ENCODE measurements at regions not wholly inside any gene's neighbourhood (a gene's known extent, or its start where the extent isn't known, plus 50 kb on each side); places are given as distances from the start of the nearest gene placed in this dataset.

DNA sequence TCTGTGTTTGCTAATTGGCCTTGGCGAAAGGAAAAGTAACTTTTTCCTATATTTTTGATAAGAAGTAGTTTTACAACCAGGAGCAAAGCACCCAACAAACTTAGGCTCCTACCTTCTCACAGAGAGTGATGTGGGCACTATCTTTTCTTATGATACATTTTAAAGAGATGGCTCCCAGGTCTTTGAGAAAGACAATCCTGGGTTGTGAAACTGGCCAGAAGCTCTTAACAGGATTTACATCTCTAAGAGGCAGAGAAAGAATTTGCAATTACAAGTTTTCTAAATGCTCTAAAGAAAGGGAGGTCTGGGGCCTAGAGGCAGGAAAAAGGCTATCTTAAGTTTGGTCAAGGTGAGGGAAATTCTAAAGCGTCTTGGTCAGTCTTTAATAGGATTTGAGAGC, 609.7 kb downstream of the VGLL3 start:
- TF ChIP-seq CTCF (conservative IDR thresholded peaks at IDR 0.05; ENCODE audit: low read length) (no peak), EZH2phosphoT487 (IDR thresholded peaks at IDR 0.05; ENCODE audit: borderline replicate concordance, low read depth, low read length) (no peak)

All from OCI-LY7 (cell line).